GM12872 (cell line): ENCODE measurements at regions not wholly inside any gene's neighbourhood (a gene's known extent, or its start where the extent isn't known, plus 50 kb on each side); places are given as distances from the start of the nearest gene placed in this dataset.

Experiments used
- CTCF ChIP-seq: IDR thresholded peaks from 3 replicates; pipeline ENCODE4 v1.5.1; 2011; ENCODE audit warnings: low read depth, mild to moderate bottlenecking, low read length, moderate library complexity; ENCODE audit not compliant: insufficient read depth

DNA sequence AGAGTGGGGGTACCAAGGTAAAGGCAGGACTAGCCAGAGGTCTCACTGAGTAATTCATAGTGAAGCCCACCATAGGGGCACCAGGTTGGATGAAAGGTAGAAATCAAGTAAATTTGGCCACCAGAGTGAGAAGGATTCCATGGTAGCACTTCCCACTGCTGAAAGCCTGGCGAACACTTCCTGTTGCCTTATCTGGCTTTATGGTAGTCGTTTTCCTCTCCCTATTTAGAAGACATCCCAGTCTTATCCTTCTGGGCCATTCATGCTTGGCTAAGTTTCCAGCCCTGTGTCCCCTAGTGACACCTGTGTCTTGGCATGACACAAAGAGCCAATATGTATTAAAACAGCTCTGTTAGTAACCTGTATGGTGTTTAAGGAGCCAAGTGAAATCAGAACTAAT is 74.3 kb upstream of the SIPA1L2 start:
- no peak for TF ChIP-seq CTCF

DNA sequence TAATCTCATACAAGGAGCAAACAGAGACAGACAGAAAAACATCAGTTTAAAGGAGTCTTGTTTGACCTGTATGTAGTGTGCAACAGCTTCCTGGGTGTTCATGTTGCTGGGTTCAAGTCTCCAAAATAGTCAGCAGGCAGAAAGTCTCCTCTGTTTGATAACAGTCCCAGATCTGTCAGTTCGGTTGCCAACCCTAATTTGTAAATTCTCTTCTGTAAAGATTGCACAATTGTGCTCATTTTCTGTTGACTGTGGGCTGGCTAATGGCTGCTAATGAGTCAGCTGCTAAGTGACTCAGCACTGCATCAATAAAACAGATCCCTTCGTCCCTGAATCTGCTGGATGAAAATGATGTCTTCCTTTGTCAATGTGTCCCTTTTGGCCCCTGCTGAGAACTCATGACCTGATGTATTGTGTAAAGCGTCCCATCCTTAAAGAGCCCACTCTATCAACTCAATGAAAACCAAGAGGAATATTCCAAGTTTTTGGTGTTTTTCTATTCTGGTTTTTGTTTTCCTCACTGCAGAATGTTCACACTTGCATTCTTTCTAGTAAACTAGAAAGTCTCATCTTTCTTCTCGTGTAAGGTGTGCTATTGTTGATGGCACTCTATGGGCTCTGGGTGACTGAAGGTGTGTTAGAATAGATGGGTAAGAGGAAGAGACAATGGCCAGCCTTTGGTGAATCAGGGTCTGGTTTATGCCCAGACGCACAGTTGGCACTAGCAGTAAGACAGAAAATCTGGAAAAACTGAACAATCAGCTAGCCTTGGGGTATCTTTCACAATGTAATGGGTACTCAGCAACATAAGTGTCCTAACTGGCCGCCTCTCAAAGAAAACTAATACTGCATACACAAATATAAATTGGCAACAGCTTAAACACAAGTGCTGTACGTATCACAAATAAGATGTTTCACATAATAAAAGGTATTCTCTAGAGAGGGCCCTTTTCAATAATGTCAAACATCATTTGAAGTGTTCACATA is 75.1 kb upstream of the SIPA1L2 start:
- TF ChIP-seq CTCF = no peak

DNA sequence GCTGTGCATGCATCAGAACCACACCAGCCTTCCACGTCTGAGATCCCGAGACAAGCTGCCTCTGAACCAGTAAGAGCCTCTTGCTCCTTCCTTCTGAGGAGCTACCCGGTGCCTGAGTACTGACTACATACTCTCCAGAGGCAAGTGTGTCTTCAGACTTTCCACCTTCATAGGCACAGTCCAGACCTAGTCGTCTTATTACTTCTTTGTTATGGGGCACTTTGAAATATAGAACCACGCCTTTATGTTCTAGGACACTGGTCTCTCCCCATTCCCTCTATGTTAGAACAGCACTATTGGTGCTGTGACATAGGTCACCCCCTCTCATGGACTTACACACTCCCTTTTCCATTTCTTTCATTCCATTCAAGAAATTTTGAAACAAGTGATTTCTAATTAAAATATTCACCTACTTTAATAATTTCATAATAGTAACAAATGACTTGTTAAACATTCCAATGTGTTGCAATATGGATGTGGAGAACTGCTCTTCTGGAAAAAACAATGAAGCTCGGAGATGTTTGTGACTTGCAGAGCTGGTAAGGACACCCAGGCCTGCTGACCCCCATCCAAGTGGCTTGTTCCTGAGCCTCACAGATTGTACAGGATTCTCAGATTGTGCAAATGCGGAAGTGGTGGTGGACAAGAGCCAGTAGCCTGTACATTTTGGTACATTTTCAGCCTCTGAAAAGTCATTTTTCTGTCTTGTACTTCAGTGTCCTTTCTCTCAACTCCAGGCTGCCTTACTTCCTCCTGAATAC is 76.1 kb upstream of the SIPA1L2 start:
- TF ChIP-seq CTCF = no peak

DNA sequence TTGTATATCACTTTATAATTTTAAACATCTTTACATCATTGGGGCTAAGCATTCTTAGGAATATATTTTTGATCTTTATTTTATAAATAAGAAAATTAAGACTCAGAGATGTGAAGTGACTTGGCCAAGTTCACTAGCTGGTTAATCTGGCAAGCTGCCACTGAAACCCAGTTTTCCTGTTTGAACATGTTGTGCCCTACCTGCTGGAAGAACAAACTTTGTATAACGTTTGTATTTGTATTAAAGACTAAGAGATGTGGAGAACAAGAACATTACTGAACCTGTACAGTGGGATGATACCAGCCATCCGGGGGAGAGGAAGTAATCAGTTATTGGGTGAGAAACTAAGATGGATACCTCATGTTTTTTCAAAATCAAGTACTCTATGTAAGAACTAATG is 77.2 kb upstream of the SIPA1L2 start:
- no peak for TF ChIP-seq CTCF

DNA sequence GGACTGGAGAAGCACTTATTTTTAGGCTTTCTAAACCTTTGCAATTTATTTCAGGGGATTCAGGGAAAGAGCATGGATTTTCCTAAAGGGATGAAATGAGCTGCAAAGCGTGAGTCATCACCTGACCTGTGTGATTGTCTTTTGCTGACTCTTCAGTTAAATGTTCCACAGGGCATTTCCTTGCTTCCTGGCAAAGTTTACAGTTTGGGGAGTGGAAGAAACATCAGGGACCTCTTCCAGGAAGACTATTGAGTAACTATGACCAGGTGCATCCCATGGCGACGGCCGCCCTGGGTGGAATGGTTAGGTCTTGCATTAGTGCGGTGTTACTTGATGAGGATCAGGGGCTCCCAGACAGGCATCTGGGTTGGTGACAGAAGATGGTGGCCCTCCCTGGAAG is 79.5 kb upstream of the SIPA1L2 start:
- TF ChIP-seq CTCF = no peak

GRCh38 chr1:232711996-232712395 is 82.1 kb upstream of the SIPA1L2 start:
- no peak for TF ChIP-seq CTCF

DNA sequence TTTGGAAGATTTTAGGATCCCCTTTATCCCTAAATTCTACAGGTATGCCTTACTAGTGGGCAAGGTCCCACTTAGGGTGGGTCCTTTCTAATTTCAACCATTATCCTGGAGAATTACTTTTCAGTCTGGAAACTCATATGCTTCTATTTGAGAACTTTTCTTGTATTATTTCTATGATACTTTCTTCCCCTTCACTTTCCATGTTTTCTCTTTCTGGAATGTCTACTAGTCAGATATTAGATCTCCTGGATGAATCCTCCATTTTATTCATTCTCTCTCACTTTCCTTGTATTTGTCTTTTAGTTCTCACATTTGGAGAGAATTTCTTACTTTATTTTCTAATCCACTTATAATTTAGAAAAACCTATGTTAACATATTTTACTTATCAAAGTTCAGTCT is 83.9 kb upstream of the SIPA1L2 start:
- no peak for TF ChIP-seq CTCF
